ENCODE measurements at regions not wholly inside any gene's neighbourhood (a gene's known extent, or its start where the extent isn't known, plus 50 kb on each side); places are given as distances from the start of the nearest gene placed in this dataset.

GRCh38 chr5:145324767-145325479, 510.2 kb downstream of the PRELID2 start:
- Mint-ChIP-seq H3K27me3 (ENCODE audit: low read depth) (no peaks in the 10 kb centered on the region), H3K27ac (ENCODE audit: unreplicated experiment) (no peak overlapping the region), H3K36me3 (ENCODE audit: low read depth) (peaks cover 5% of the 10 kb centered on the region), H3K9me3 (peaks cover 2% of the 10 kb centered on the region), H3K4me3 (no peak overlapping the region), H3K4me1 (no peaks in the 10 kb centered on the region)
- DNase-seq (ENCODE audit: low read depth, low spot score) = no peak
- no peak for TF ChIP-seq CTCF (conservative IDR thresholded peaks at IDR 0.05)

GRCh38 chr5:145324101-145324500, 511.0 kb downstream of the PRELID2 start:
- TF ChIP-seq CTCF (conservative IDR thresholded peaks at IDR 0.05) = no peak
- Mint-ChIP-seq H3K27me3 (ENCODE audit: low read depth) (no peaks in the 10 kb centered on the region), H3K27ac (ENCODE audit: unreplicated experiment) (no peak overlapping the region), H3K4me1 (no peaks in the 10 kb centered on the region), H3K36me3 (ENCODE audit: low read depth) (peaks cover 3% of the 10 kb centered on the region), H3K4me3 (no peak overlapping the region), H3K9me3 (peaks cover 2% of the 10 kb centered on the region)
- DNase-seq (ENCODE audit: low read depth, low spot score) = no peak

- peaks cover 2% of the 10 kb centered on the region for H3K36me3 Mint-ChIP-seq (ENCODE audit: low read depth)
- no peak for DNase-seq (ENCODE audit: low read depth, low spot score)
- H3K9me3 Mint-ChIP-seq = peaks cover 3% of the 10 kb centered on the region
- H3K4me1 Mint-ChIP-seq = no peaks in the 10 kb centered on the region
- no peak overlapping the region for H3K4me3 Mint-ChIP-seq
- TF ChIP-seq CTCF (conservative IDR thresholded peaks at IDR 0.05) = no peak
- no peaks in the 10 kb centered on the region for H3K27me3 Mint-ChIP-seq (ENCODE audit: low read depth)
- H3K27ac Mint-ChIP-seq (ENCODE audit: unreplicated experiment) = no peak overlapping the region
Observed at GRCh38 chr5:145316282-145316681, 518.9 kb downstream of the PRELID2 start.

DNA sequence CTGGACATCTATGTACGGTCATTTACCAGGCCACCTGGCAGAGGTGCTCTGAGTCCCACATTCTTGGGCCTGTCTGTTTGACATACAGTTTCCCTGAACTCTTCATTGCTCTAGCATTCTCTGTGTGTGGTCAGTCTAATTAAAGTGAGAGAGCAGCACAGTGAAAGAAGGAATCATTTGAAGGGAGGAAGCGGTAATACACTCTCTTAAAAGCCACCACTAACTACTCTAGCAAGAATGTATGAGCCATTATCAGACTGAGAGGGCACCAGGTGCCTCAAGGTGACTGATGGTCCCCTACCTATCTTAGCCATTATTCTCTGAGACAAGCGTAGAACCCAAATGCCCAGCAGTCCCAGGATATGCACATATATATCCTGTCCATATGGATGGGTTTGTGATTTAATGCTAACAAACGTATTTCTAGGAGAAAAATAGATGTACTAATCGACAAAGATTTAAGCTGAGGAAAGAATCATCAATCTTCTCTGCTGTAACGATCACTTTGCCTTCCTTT, 527.2 kb downstream of the PRELID2 start:
- Mint-ChIP-seq H3K27me3 (ENCODE audit: low read depth) (no peaks in the 10 kb centered on the region), H3K4me3 (no peak overlapping the region), H3K9me3 (peaks cover 3% of the 10 kb centered on the region), H3K27ac (ENCODE audit: unreplicated experiment) (no peak overlapping the region), H3K36me3 (ENCODE audit: low read depth) (peaks cover 2% of the 10 kb centered on the region), H3K4me1 (no peaks in the 10 kb centered on the region)
- no peak for TF ChIP-seq CTCF (conservative IDR thresholded peaks at IDR 0.05)
- DNase-seq (ENCODE audit: low read depth, low spot score) = no peak

DNA sequence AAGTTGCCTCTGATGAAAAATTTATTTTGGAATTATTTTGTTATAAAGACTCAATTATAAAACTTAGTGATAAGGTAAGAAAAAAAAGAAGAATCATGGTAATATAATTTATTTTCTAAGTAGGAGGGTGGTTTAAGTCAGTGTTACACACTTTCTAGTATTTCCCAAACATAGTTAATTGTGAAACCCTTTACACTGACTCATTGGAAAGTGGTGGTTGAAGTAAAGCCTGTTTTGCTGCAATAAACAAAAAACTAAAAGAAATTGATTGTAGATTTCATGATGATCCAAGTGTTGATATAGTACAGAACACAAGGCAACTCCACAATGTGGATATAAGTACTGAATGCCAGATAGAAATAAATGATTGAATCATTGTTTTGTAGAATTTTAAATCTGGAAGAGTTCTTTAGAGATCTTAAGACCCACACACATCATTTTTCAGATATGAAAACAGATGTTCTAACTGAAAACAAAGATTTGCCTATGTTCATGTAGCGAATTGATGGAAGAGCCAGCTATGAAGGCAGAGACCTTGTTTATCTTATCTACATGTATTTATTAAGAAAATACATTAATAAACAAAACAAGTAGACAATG, 539.8 kb downstream of the PRELID2 start:
- Mint-ChIP-seq H3K4me1 (no peaks in the 10 kb centered on the region), H3K27ac (ENCODE audit: unreplicated experiment) (no peak overlapping the region), H3K36me3 (ENCODE audit: low read depth) (no peaks in the 10 kb centered on the region), H3K27me3 (ENCODE audit: low read depth) (no peaks in the 10 kb centered on the region), H3K4me3 (no peak overlapping the region), H3K9me3 (no peaks in the 10 kb centered on the region)
- no peak for DNase-seq (ENCODE audit: low read depth, low spot score)
- no peak for TF ChIP-seq CTCF (conservative IDR thresholded peaks at IDR 0.05)
